GM19025 (cell line): ENCODE measurements at regions not wholly inside any gene's neighbourhood (a gene's known extent, or its start where the extent isn't known, plus 50 kb on each side); places are given as distances from the start of the nearest gene placed in this dataset.
"Not testable (repeated sequence)": the region's sequence is repeated elsewhere in the genome, so short reads cannot be mapped to it uniquely, and the experiment has no call there.

Experiments used
- ATAC-seq: cut with Tn5 transposase; IDR thresholded peaks from one replicate; pipeline ENCODE4 v1.9.1; 2021; ENCODE audit warnings: mild to moderate bottlenecking, low read depth, moderate library complexity; ENCODE audit not compliant: unreplicated experiment

GRCh38 chr5:121064241-121064640 lies 600.1 kb downstream of the PRR16 start:
- not testable (repeated sequence) for ATAC-seq

GRCh38 chr5:121086671-121087070 lies 622.6 kb downstream of the PRR16 start:
- no peak for ATAC-seq

GRCh38 chr5:121087560-121087959 lies 623.5 kb downstream of the PRR16 start:
- no peak for ATAC-seq

GRCh38 chr5:121088341-121088740 lies 624.2 kb downstream of the PRR16 start:
- no peak for ATAC-seq

- no peak for ATAC-seq
These were observed 626.7 kb downstream of the PRR16 start for GRCh38 chr5:121090822-121091221.

GRCh38 chr5:121100931-121101330 lies 636.8 kb downstream of the PRR16 start:
- no peak for ATAC-seq

- no peak for ATAC-seq
These were observed 641.8 kb downstream of the PRR16 start for GRCh38 chr5:121105921-121106320.

- ATAC-seq, result not testable (repeated sequence)
These were observed 642.9 kb downstream of the PRR16 start for GRCh38 chr5:121106721-121107690.

- ATAC-seq, result no peak
These were observed 644.6 kb downstream of the PRR16 start for GRCh38 chr5:121108725-121109124.

- ATAC-seq, result no peak
These were observed 645.7 kb downstream of the PRR16 start for GRCh38 chr5:121109817-121110216.

GRCh38 chr5:121121786-121122185 lies 657.7 kb downstream of the PRR16 start:
- no peak for ATAC-seq

GRCh38 chr5:121138495-121138907 lies 674.4 kb downstream of the PRR16 start:
- ATAC-seq, result no peak

GRCh38 chr5:121138952-121139351 lies 674.9 kb downstream of the PRR16 start:
- no peak for ATAC-seq

GRCh38 chr5:121144764-121145163 lies 680.7 kb downstream of the PRR16 start:
- no peak for ATAC-seq

- no peak for ATAC-seq
These were observed 687.4 kb downstream of the PRR16 start for GRCh38 chr5:121151534-121151933.

GRCh38 chr5:121152411-121152810 lies 688.3 kb downstream of the PRR16 start:
- ATAC-seq, result peak; percentile 72

- no peak for ATAC-seq
These were observed 692.5 kb downstream of the PRR16 start for GRCh38 chr5:121156565-121156964.

- no peak for ATAC-seq
These were observed 693.2 kb upstream of the FTMT start for GRCh38 chr5:121158451-121158850.

- no peak for ATAC-seq
These were observed 691.1 kb upstream of the FTMT start for GRCh38 chr5:121160591-121160990.

GRCh38 chr5:121164632-121165031 lies 687.0 kb upstream of the FTMT start:
- no peak for ATAC-seq

GRCh38 chr5:121171361-121171760 lies 680.3 kb upstream of the FTMT start:
- no peak for ATAC-seq

- ATAC-seq, result no peak
These were observed 679.8 kb upstream of the FTMT start for GRCh38 chr5:121171834-121172233.
